ENCODE measurements at regions not wholly inside any gene's neighbourhood (a gene's known extent, or its start where the extent isn't known, plus 50 kb on each side); places are given as distances from the start of the nearest gene placed in this dataset.

DNA sequence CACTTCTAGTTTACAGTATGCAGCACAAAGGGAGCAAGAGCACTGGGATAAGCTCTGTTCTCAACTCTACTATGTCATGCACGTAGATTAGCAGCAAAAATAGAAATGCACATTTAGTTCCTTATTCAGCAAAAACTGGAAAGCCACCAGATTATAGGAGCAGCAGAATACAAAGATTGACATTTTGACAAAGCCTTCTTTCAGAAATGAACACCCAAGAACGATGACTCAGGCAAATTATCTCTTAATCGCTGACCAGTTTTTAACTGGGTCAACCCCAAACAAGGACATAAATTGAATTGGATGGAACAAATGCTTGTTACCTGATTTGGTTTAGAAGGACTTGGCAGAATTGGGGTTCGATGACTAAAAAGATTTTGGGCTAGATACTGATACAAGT lies 775.3 kb upstream of the HS3ST1 start:
- TF ChIP-seq POLR2AphosphoS5 (IDR thresholded peaks at IDR 0.05; ENCODE audit: borderline replicate concordance, low read depth, low read length) = no peak
- no peak for TF ChIP-seq EZH2 (IDR thresholded peaks at IDR 0.05)
